ENCODE measurements at regions not wholly inside any gene's neighbourhood (a gene's known extent, or its start where the extent isn't known, plus 50 kb on each side); places are given as distances from the start of the nearest gene placed in this dataset.

DNA sequence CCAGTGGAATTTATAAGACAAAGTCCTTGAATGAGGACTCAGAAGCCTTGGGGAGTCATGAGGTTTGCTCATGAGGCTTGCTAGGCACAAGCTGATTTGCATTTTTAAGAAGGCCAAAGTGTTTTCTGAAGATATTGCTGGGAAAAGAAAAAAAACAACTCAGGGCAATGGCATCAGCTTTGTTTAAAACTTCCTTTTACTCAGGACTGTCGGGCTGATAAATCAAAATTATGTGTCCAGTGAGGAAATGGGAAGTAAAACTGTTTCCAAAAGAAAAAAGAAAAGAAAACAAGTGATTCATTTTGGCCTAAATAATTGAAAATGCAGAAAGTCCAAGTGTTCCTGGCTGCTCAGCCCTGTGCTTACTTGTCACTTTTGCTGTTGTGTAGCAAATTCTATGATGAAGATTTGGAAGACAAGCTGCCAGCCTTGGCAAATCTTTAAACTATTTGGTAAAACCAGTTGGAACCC, 282.4 kb downstream of the HLX start:
- Histone ChIP-seq H3K27me3 (ENCODE audit: control insufficient read depth, insufficient read depth, low read length) (no peaks in the 10 kb centered on the region), H3K4me3 (ENCODE audit: low read depth, low read length) (no peak overlapping the region), H3K9ac (ENCODE audit: low read depth, low read length) (no peak overlapping the region), H3K4me1 (ENCODE audit: control insufficient read depth, insufficient read depth, low read length) (peaks cover 9% of the 10 kb centered on the region), H3K9me3 (ENCODE audit: control insufficient read depth, insufficient read depth, low read length) (no peaks in the 10 kb centered on the region), H3K36me3 (ENCODE audit: control insufficient read depth, insufficient read depth, low read length) (no peaks in the 10 kb centered on the region)

- no peak overlapping the region for H3K9ac ChIP-seq (ENCODE audit: low read depth, low read length)
- no peaks in the 10 kb centered on the region for H3K27me3 ChIP-seq (ENCODE audit: control insufficient read depth, insufficient read depth, low read length)
- peaks cover 9% of the 10 kb centered on the region for H3K4me1 ChIP-seq (ENCODE audit: control insufficient read depth, insufficient read depth, low read length)
- H3K9me3 ChIP-seq (ENCODE audit: control insufficient read depth, insufficient read depth, low read length), result no peaks in the 10 kb centered on the region
- no peak overlapping the region for H3K4me3 ChIP-seq (ENCODE audit: low read depth, low read length)
- H3K36me3 ChIP-seq (ENCODE audit: control insufficient read depth, insufficient read depth, low read length), result no peaks in the 10 kb centered on the region
These were observed 283.1 kb downstream of the HLX start for GRCh38 chr1:221162352-221162751.

DNA sequence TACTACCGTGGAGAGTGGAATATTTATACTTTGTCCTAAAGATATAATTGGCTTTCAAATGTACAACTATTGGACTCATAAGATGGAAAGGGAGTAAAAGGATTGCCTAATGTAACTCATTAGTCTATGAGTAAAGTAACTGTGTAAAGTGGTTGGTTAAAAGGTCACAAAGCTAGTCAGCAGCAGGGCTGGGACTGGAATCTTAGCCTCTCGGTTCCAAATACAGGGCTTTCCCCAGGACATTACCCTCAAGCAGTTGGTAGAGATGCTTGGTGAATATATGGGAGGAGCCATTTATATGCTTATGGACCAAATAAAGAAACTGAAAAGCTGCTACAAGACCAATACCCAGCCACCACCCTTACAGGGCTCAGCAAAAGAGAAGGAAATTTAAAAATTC, 283.7 kb downstream of the HLX start:
- Histone ChIP-seq H3K4me3 (ENCODE audit: low read depth, low read length) (no peak overlapping the region), H3K27me3 (ENCODE audit: control insufficient read depth, insufficient read depth, low read length) (no peaks in the 10 kb centered on the region), H3K4me1 (ENCODE audit: control insufficient read depth, insufficient read depth, low read length) (peaks cover 13% of the 10 kb centered on the region), H3K36me3 (ENCODE audit: control insufficient read depth, insufficient read depth, low read length) (no peaks in the 10 kb centered on the region), H3K9ac (ENCODE audit: low read depth, low read length) (no peak overlapping the region), H3K9me3 (ENCODE audit: control insufficient read depth, insufficient read depth, low read length) (no peaks in the 10 kb centered on the region)

- Histone ChIP-seq H3K4me1 (ENCODE audit: control insufficient read depth, insufficient read depth, low read length) (peaks cover 15% of the 10 kb centered on the region), H3K9me3 (ENCODE audit: control insufficient read depth, insufficient read depth, low read length) (no peaks in the 10 kb centered on the region), H3K4me3 (ENCODE audit: low read depth, low read length) (no peak overlapping the region), H3K27me3 (ENCODE audit: control insufficient read depth, insufficient read depth, low read length) (no peaks in the 10 kb centered on the region), H3K9ac (ENCODE audit: low read depth, low read length) (no peak overlapping the region), H3K36me3 (ENCODE audit: control insufficient read depth, insufficient read depth, low read length) (no peaks in the 10 kb centered on the region)
These were observed 284.8 kb downstream of the HLX start for GRCh38 chr1:221164029-221164428.

DNA sequence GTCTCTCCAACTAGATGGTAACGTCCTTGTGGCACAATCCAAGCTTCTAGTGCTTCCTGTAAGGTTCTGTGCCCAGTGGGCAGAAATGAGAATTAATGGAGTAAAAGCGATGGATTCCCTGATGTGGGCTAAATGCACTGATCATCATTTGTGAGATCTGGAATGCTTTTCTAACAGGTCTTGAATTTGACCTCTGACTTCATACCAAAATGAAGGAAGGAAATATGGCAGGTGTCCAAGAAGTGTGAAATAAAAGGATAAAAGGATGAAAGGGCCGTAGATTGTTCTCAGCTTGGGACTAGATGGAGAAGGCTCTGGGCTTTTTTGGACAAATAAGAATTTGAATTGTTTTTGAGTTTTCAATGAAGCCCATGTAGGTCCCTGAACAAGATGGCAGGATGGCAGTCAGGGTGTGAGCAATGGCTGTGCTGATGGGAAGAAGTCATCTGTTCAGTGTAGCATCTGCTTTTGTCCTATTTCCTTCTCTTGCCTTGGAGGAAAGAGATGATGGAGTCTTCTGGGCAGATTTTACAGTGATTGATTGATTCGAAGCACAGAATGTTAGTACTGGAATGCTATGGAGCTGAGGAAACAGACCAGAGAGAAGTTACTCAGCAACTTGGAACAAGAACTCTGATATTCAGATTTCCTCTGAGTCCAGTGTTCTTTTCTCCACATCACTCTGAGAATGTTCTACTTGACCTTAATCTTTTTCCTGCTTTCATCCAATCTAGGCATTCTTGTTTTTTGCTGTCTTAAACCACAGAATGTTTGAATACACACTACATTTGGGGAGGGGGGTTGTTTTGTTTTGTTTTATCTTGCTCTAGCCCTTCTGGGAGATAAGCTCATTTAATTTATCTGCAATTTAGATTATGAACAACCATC, 286.0 kb downstream of the HLX start:
- Histone ChIP-seq H3K9me3 (ENCODE audit: control insufficient read depth, insufficient read depth, low read length) (no peaks in the 10 kb centered on the region), H3K4me3 (ENCODE audit: low read depth, low read length) (no peak overlapping the region), H3K27me3 (ENCODE audit: control insufficient read depth, insufficient read depth, low read length) (no peaks in the 10 kb centered on the region), H3K36me3 (ENCODE audit: control insufficient read depth, insufficient read depth, low read length) (no peaks in the 10 kb centered on the region), H3K4me1 (ENCODE audit: control insufficient read depth, insufficient read depth, low read length) (peaks cover 23% of the 10 kb centered on the region), H3K9ac (ENCODE audit: low read depth, low read length) (no peak overlapping the region)

GRCh38 chr1:221165839-221166500, 286.7 kb downstream of the HLX start:
- Histone ChIP-seq H3K4me3 (ENCODE audit: low read depth, low read length) (no peak overlapping the region), H3K4me1 (ENCODE audit: control insufficient read depth, insufficient read depth, low read length) (peaks cover 26% of the 10 kb centered on the region)

GRCh38 chr1:221166559-221167318, 287.5 kb downstream of the HLX start:
- H3K9me3 ChIP-seq (ENCODE audit: control insufficient read depth, insufficient read depth, low read length), result no peaks in the 10 kb centered on the region
- peaks cover 24% of the 10 kb centered on the region for H3K4me1 ChIP-seq (ENCODE audit: control insufficient read depth, insufficient read depth, low read length)
- H3K27me3 ChIP-seq (ENCODE audit: control insufficient read depth, insufficient read depth, low read length), result no peaks in the 10 kb centered on the region
- H3K36me3 ChIP-seq (ENCODE audit: control insufficient read depth, insufficient read depth, low read length), result no peaks in the 10 kb centered on the region
- H3K9ac ChIP-seq (ENCODE audit: low read depth, low read length), result no peak overlapping the region
- H3K4me3 ChIP-seq (ENCODE audit: low read depth, low read length), result no peak overlapping the region

More at GRCh38 chr1:221165839-221166500, 286.7 kb downstream of the HLX start:
- no peaks in the 10 kb centered on the region for H3K36me3 ChIP-seq (ENCODE audit: control insufficient read depth, insufficient read depth, low read length)
- no peak overlapping the region for H3K9ac ChIP-seq (ENCODE audit: low read depth, low read length)
- no peaks in the 10 kb centered on the region for H3K9me3 ChIP-seq (ENCODE audit: control insufficient read depth, insufficient read depth, low read length)
- H3K27me3 ChIP-seq (ENCODE audit: control insufficient read depth, insufficient read depth, low read length), result no peaks in the 10 kb centered on the region

- peak overlapping the region; percentile 8 for H3K4me3 ChIP-seq (ENCODE audit: low read depth, low read length)
These were observed 290.2 kb downstream of the HLX start for GRCh38 chr1:221169447-221169889.

GRCh38 chr1:221170171-221170570, 290.9 kb downstream of the HLX start:
- Histone ChIP-seq H3K36me3 (ENCODE audit: control insufficient read depth, insufficient read depth, low read length) (no peaks in the 10 kb centered on the region), H3K4me3 (ENCODE audit: low read depth, low read length) (no peak overlapping the region), H3K9ac (ENCODE audit: low read depth, low read length) (no peak overlapping the region), H3K9me3 (ENCODE audit: control insufficient read depth, insufficient read depth, low read length) (no peaks in the 10 kb centered on the region), H3K4me1 (ENCODE audit: control insufficient read depth, insufficient read depth, low read length) (peaks cover 17% of the 10 kb centered on the region), H3K27me3 (ENCODE audit: control insufficient read depth, insufficient read depth, low read length) (no peaks in the 10 kb centered on the region)

More at GRCh38 chr1:221169447-221169889, 290.2 kb downstream of the HLX start:
- Histone ChIP-seq H3K36me3 (ENCODE audit: control insufficient read depth, insufficient read depth, low read length) (no peaks in the 10 kb centered on the region), H3K4me1 (ENCODE audit: control insufficient read depth, insufficient read depth, low read length) (peaks cover 17% of the 10 kb centered on the region), H3K27me3 (ENCODE audit: control insufficient read depth, insufficient read depth, low read length) (no peaks in the 10 kb centered on the region), H3K9me3 (ENCODE audit: control insufficient read depth, insufficient read depth, low read length) (no peaks in the 10 kb centered on the region), H3K9ac (ENCODE audit: low read depth, low read length) (no peak overlapping the region)

GRCh38 chr1:221171768-221172167, 292.5 kb downstream of the HLX start:
- H3K36me3 ChIP-seq (ENCODE audit: control insufficient read depth, insufficient read depth, low read length), result no peaks in the 10 kb centered on the region
- no peak overlapping the region for H3K4me3 ChIP-seq (ENCODE audit: low read depth, low read length)
- peaks cover 17% of the 10 kb centered on the region for H3K4me1 ChIP-seq (ENCODE audit: control insufficient read depth, insufficient read depth, low read length)

DNA sequence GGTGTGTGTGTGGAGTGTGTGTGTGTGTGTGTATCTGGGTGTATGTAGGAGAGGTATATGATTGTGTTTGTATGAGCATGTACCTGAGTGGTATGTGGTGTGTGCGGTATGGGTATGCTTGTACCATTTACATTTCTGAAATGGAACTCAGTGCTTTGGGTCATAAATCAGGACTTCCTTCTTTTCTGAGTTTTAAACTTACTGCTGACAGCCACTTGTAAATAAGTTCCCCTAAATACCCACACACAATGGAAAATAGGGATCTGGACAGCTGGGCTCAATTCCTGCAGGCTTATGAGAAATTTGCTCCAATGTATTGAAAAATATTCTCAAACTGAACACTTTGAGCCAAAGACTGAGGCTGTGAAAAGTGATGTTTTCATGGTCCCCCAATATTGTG, 293.6 kb downstream of the HLX start:
- no peaks in the 10 kb centered on the region for H3K9me3 ChIP-seq (ENCODE audit: control insufficient read depth, insufficient read depth, low read length)
- peaks cover 13% of the 10 kb centered on the region for H3K4me1 ChIP-seq (ENCODE audit: control insufficient read depth, insufficient read depth, low read length)
- no peaks in the 10 kb centered on the region for H3K27me3 ChIP-seq (ENCODE audit: control insufficient read depth, insufficient read depth, low read length)
- H3K36me3 ChIP-seq (ENCODE audit: control insufficient read depth, insufficient read depth, low read length), result no peaks in the 10 kb centered on the region
- H3K4me3 ChIP-seq (ENCODE audit: low read depth, low read length), result no peak overlapping the region
- no peak overlapping the region for H3K9ac ChIP-seq (ENCODE audit: low read depth, low read length)

More at GRCh38 chr1:221171768-221172167, 292.5 kb downstream of the HLX start:
- no peak overlapping the region for H3K9ac ChIP-seq (ENCODE audit: low read depth, low read length)
- H3K27me3 ChIP-seq (ENCODE audit: control insufficient read depth, insufficient read depth, low read length), result no peaks in the 10 kb centered on the region
- no peaks in the 10 kb centered on the region for H3K9me3 ChIP-seq (ENCODE audit: control insufficient read depth, insufficient read depth, low read length)
